HEK293T (cell line): ENCODE measurements at regions not wholly inside any gene's neighbourhood (a gene's known extent, or its start where the extent isn't known, plus 50 kb on each side); places are given as distances from the start of the nearest gene placed in this dataset.

Source experiments
- L3MBTL2 ChIP-seq: fragments of 450-650 bp; conservative IDR thresholded peaks from 2 replicates; pipeline ENCODE4 v1.6.1; 2016; ENCODE audit warnings: mild to moderate bottlenecking
- SP1 ChIP-seq: fragments of 450-650 bp; IDR thresholded peaks from 2 replicates; pipeline ENCODE4 v1.6.1; 2017
- TARDBP ChIP-seq: fragments of 450-650 bp; IDR thresholded peaks from 2 replicates; pipeline ENCODE4 v1.6.1; 2016

DNA sequence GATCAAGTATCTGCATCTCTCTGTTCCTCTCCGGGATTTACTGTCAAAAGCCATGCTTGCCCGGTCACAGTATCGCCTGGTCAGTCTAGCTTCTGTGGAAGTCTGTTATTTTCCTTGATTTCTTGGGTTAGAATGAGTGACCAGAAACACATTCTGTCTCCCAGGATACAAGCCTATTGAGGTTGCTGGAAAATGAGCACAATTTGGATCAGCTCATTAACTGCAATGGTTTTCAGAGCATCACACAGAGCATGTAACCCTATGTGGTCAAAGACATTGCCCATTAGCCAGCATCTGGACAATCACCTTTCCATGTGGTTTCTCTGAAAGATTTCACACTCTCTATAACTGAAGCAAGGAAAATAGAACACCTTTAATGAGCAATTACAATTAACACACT lies 124.2 kb upstream of the FAM98A start:
- no peak for TF ChIP-seq TARDBP
- TF ChIP-seq SP1 = no peak
- no peak for TF ChIP-seq L3MBTL2
